CD4-positive, alpha-beta memory T cell (primary cell): ENCODE measurements at regions not wholly inside any gene's neighbourhood (a gene's known extent, or its start where the extent isn't known, plus 50 kb on each side); places are given as distances from the start of the nearest gene placed in this dataset.

Experiments
- CTCF ChIA-PET: fragments of 350-600 bp; sonication (Branson Sonifier 250); formaldehyde crosslinking; loops from one replicate; lab custom pipeline; 2021; ENCODE audit warnings: inconsistent platforms; ENCODE audit not compliant: partially characterized antibody; lab: Charles Lee
- POLR2A ChIA-PET: fragments of 350-600 bp; sonication (Branson Sonifier 250); formaldehyde crosslinking; loops from one replicate; lab custom pipeline; 2021; ENCODE audit not compliant: partially characterized antibody; lab: Charles Lee
- DNase-seq, 5 donors: peaks; one replicate each; pipeline versions ENCODE4 v3.0.0 to v3.0.0-alpha.2; 2020 to 2022; ENCODE audit warnings: mixed read lengths in 1 of 5
- H3K27ac ChIP-seq: one replicate; pipeline ENCODE4 v1.7.0; 2013; ENCODE audit warnings: low read depth, low read length
- H3K27me3 ChIP-seq: 2 replicates; pipeline ENCODE4 v1.7.0; 2013; ENCODE audit warnings: mild to moderate bottlenecking, low read length, moderate library complexity; ENCODE audit not compliant: insufficient read depth
- H3K36me3 ChIP-seq: 2 replicates; pipeline ENCODE4 v1.7.0; 2013; ENCODE audit warnings: mild to moderate bottlenecking, low read length, moderate library complexity; ENCODE audit not compliant: insufficient read depth
- H3K4me1 ChIP-seq: 2 replicates; pipeline ENCODE4 v1.7.0; 2013; ENCODE audit warnings: mild to moderate bottlenecking, low read length, moderate library complexity; ENCODE audit not compliant: insufficient read depth
- H3K4me3 ChIP-seq, 2 donors: one replicate each; pipeline ENCODE4 v1.7.0; 2013; ENCODE audit warnings: low read length in 2 of 2, mild to moderate bottlenecking in 1 of 2
- H3K9me3 ChIP-seq, 2 donors: one replicate each; pipeline ENCODE4 v1.7.0; 2013; ENCODE audit warnings: low read length in 2 of 2, control low read depth in 1 of 2; ENCODE audit not compliant: control insufficient read depth in 1 of 2
- H3K27ac Mint-ChIP-seq, 7 donors: one replicate each; pipeline ENCODE4 v1.8.0; 2020 to 2021; ENCODE audit warnings: mixed read lengths in 7 of 7, mild to moderate bottlenecking in 6 of 7, inconsistent platforms in 3 of 7, moderate library complexity in 3 of 7
- H3K27me3 Mint-ChIP-seq, 2 donors: one replicate each; pipeline ENCODE4 v1.8.0; 2020 to 2021; ENCODE audit warnings: mixed read lengths in 2 of 2
- H3K36me3 Mint-ChIP-seq, 2 donors: one replicate each; pipeline ENCODE4 v1.8.0; 2020 to 2021; ENCODE audit warnings: mixed read lengths in 2 of 2, inconsistent platforms in 1 of 2, mild to moderate bottlenecking in 1 of 2
- H3K4me1 Mint-ChIP-seq, 4 donors: one replicate each; pipeline ENCODE4 v1.8.0; 2020 to 2021; ENCODE audit warnings: mixed read lengths in 4 of 4, mild to moderate bottlenecking in 1 of 4
- H3K4me3 Mint-ChIP-seq, 8 donors: one replicate each; pipeline ENCODE4 v1.8.0; 2020 to 2021; ENCODE audit warnings: mixed read lengths in 8 of 8, mild to moderate bottlenecking in 7 of 8, moderate library complexity in 6 of 8, inconsistent platforms in 3 of 8
- H3K9me3 Mint-ChIP-seq, 8 donors: one replicate each; pipeline ENCODE4 v1.8.0; 2020 to 2021; ENCODE audit warnings: mixed read lengths in 8 of 8, mild to moderate bottlenecking in 5 of 8, inconsistent platforms in 3 of 8, moderate library complexity in 1 of 8
- intact Hi-C: fragments of 100-400 bp; cut with micrococcal nuclease; formaldehyde crosslinking; loops from one replicate; pipeline ENCODE4 v1.15.1; 2023

- H3K27ac Mint-ChIP-seq = no peak overlapping the region
- H3K36me3 ChIP-seq = no peaks in the 10 kb centered on the region
- no peaks in the 10 kb centered on the region for H3K4me1 ChIP-seq
- H3K9me3 Mint-ChIP-seq = peaks cover 0 to 4% (median 3%) of the 10 kb centered on the region in 8 donors
- no peak overlapping the region for H3K27ac ChIP-seq
- no peak overlapping the region for H3K4me3 ChIP-seq
- no peaks in the 10 kb centered on the region for H3K27me3 ChIP-seq
- ChIA-PET CTCF (no interaction called here), POLR2A (no interaction called here)
- intact Hi-C loops = no loop called here
- H3K36me3 Mint-ChIP-seq = no peaks in the 10 kb centered on the region
- peaks cover 0 to 2% of the 10 kb centered on the region in 2 donors for H3K27me3 Mint-ChIP-seq
- no peaks in the 10 kb centered on the region for H3K4me1 Mint-ChIP-seq
- no peak overlapping the region for H3K4me3 Mint-ChIP-seq
- DNase-seq = no peak
- no peaks in the 10 kb centered on the region for H3K9me3 ChIP-seq
Observed at GRCh38 chr12:126952096-126953007, 1314.6 kb upstream of the TMEM132C start.

- Histone ChIP-seq H3K9me3 (no peaks in the 10 kb centered on the region), H3K27me3 (no peaks in the 10 kb centered on the region), H3K27ac (no peak overlapping the region), H3K36me3 (no peaks in the 10 kb centered on the region), H3K4me1 (no peaks in the 10 kb centered on the region), H3K4me3 (no peak overlapping the region)
- Mint-ChIP-seq H3K36me3 (no peaks in the 10 kb centered on the region), H3K27ac (no peak overlapping the region), H3K27me3 (peaks cover 0 to 2% of the 10 kb centered on the region in 2 donors), H3K4me3 (no peak overlapping the region), H3K9me3 (peaks cover 0 to 4% (median 3%) of the 10 kb centered on the region in 8 donors), H3K4me1 (no peaks in the 10 kb centered on the region)
- DNase-seq = no peak
- intact Hi-C loops = no loop called here
- CTCF ChIA-PET = no interaction called here
- POLR2A ChIA-PET = no interaction called here
Observed at GRCh38 chr12:126953365-126953889, 1313.5 kb upstream of the TMEM132C start.

GRCh38 chr12:126960221-126960620, 1306.7 kb upstream of the TMEM132C start:
- Mint-ChIP-seq H3K27ac (no peak overlapping the region), H3K9me3 (peaks cover 0 to 7% (median 2%) of the 10 kb centered on the region in 8 donors), H3K4me1 (no peaks in the 10 kb centered on the region), H3K4me3 (no peak overlapping the region), H3K27me3 (peaks cover 0 to 2% of the 10 kb centered on the region in 2 donors), H3K36me3 (no peaks in the 10 kb centered on the region)
- DNase-seq = no peak
- CTCF ChIA-PET = no interaction called here
- Histone ChIP-seq H3K9me3 (no peaks in the 10 kb centered on the region), H3K4me3 (no peak overlapping the region), H3K27me3 (no peaks in the 10 kb centered on the region), H3K4me1 (no peaks in the 10 kb centered on the region), H3K36me3 (no peaks in the 10 kb centered on the region), H3K27ac (no peak overlapping the region)
- intact Hi-C loops = no loop called here
- POLR2A ChIA-PET = no interaction called here

GRCh38 chr12:126960709-126961108, 1306.3 kb upstream of the TMEM132C start:
- Histone ChIP-seq H3K27ac (no peak overlapping the region), H3K27me3 (no peaks in the 10 kb centered on the region), H3K9me3 (no peaks in the 10 kb centered on the region), H3K4me1 (no peaks in the 10 kb centered on the region), H3K36me3 (no peaks in the 10 kb centered on the region), H3K4me3 (no peak overlapping the region)
- no peak for DNase-seq
- Mint-ChIP-seq H3K27me3 (peaks cover 0 to 2% of the 10 kb centered on the region in 2 donors), H3K4me3 (no peak overlapping the region), H3K27ac (no peak overlapping the region), H3K36me3 (no peaks in the 10 kb centered on the region), H3K4me1 (no peaks in the 10 kb centered on the region), H3K9me3 (peaks cover 0 to 7% (median 2%) of the 10 kb centered on the region in 8 donors)
- intact Hi-C loops = no loop called here
- ChIA-PET POLR2A (no interaction called here), CTCF (no interaction called here)

- POLR2A ChIA-PET = no interaction called here
Observed at GRCh38 chr12:126963825-126964224, 1303.1 kb upstream of the TMEM132C start.

GRCh38 chr12:126966498-126966897, 1300.5 kb upstream of the TMEM132C start:
- DNase-seq = no peak
- H3K4me3 Mint-ChIP-seq = no peak overlapping the region
- intact Hi-C loops = no loop called here
- Histone ChIP-seq H3K9me3 (no peaks in the 10 kb centered on the region), H3K4me1 (no peaks in the 10 kb centered on the region), H3K27me3 (no peaks in the 10 kb centered on the region), H3K27ac (no peak overlapping the region), H3K36me3 (no peaks in the 10 kb centered on the region), H3K4me3 (no peak overlapping the region)
- ChIA-PET POLR2A (no interaction called here), CTCF (no interaction called here)
- peaks cover 0 to under 1% of the 10 kb centered on the region in 2 donors for H3K27me3 Mint-ChIP-seq
- no peaks in the 10 kb centered on the region for H3K4me1 Mint-ChIP-seq
- no peak overlapping the region for H3K27ac Mint-ChIP-seq
- H3K36me3 Mint-ChIP-seq = no peaks in the 10 kb centered on the region
- H3K9me3 Mint-ChIP-seq = peaks cover 0 to 5% (median 2%) of the 10 kb centered on the region in 8 donors

More at GRCh38 chr12:126963825-126964224, 1303.1 kb upstream of the TMEM132C start:
- no peak overlapping the region for H3K4me3 Mint-ChIP-seq
- H3K27me3 Mint-ChIP-seq = no peaks in the 10 kb centered on the region
- H3K9me3 ChIP-seq = no peaks in the 10 kb centered on the region
- H3K4me1 Mint-ChIP-seq = no peaks in the 10 kb centered on the region
- H3K36me3 Mint-ChIP-seq = no peaks in the 10 kb centered on the region
- intact Hi-C loops = no loop called here
- DNase-seq = no peak
- H3K36me3 ChIP-seq = no peaks in the 10 kb centered on the region
- no peak overlapping the region for H3K27ac Mint-ChIP-seq
- no peaks in the 10 kb centered on the region for H3K27me3 ChIP-seq
- peaks cover 0 to 5% (median under 1%) of the 10 kb centered on the region in 8 donors for H3K9me3 Mint-ChIP-seq
- no peak overlapping the region for H3K27ac ChIP-seq
- CTCF ChIA-PET = no interaction called here
- H3K4me3 ChIP-seq = no peak overlapping the region
- H3K4me1 ChIP-seq = no peaks in the 10 kb centered on the region

GRCh38 chr12:126967152-126967551, 1299.8 kb upstream of the TMEM132C start:
- CTCF ChIA-PET = no interaction called here
- Mint-ChIP-seq H3K4me1 (no peaks in the 10 kb centered on the region), H3K27me3 (peaks cover 0 to 2% of the 10 kb centered on the region in 2 donors), H3K36me3 (no peaks in the 10 kb centered on the region), H3K4me3 (no peak overlapping the region), H3K27ac (no peak overlapping the region), H3K9me3 (peaks cover 0 to 5% (median 2%) of the 10 kb centered on the region in 8 donors)
- H3K9me3 ChIP-seq = no peaks in the 10 kb centered on the region
- H3K4me3 ChIP-seq = no peak overlapping the region
- no peaks in the 10 kb centered on the region for H3K36me3 ChIP-seq
- POLR2A ChIA-PET = no interaction called here
- intact Hi-C loops = no loop called here
- no peak overlapping the region for H3K27ac ChIP-seq
- no peaks in the 10 kb centered on the region for H3K27me3 ChIP-seq
- no peak for DNase-seq
- no peaks in the 10 kb centered on the region for H3K4me1 ChIP-seq
